GM19324 (cell line): ENCODE measurements at regions not wholly inside any gene's neighbourhood (a gene's known extent, or its start where the extent isn't known, plus 50 kb on each side); places are given as distances from the start of the nearest gene placed in this dataset.
"Not testable (repeated sequence)": the region's sequence is repeated elsewhere in the genome, so short reads cannot be mapped to it uniquely, and the experiment has no call there.

Experiments
- ATAC-seq: cut with Tn5 transposase; IDR thresholded peaks from one replicate; pipeline ENCODE4 v1.9.1; 2021; ENCODE audit warnings: mild to moderate bottlenecking, moderate library complexity; ENCODE audit not compliant: unreplicated experiment, low FRiP score

GRCh38 chr2:138426116-138426515 is 75.5 kb upstream of the SPOPL start:
- not testable (repeated sequence) for ATAC-seq

- no peak for ATAC-seq
Measured at GRCh38 chr2:138428710-138429440, 72.7 kb upstream of the SPOPL start.

- ATAC-seq, result no peak
Measured at GRCh38 chr2:138430181-138430580, 71.4 kb upstream of the SPOPL start.

GRCh38 chr2:138432971-138433370 is 68.6 kb upstream of the SPOPL start:
- ATAC-seq, result no peak

GRCh38 chr2:138433995-138434951 is 67.3 kb upstream of the SPOPL start:
- no peak for ATAC-seq

- no peak for ATAC-seq
Measured at GRCh38 chr2:138435701-138436100, 65.9 kb upstream of the SPOPL start.

- ATAC-seq, result no peak
Measured at GRCh38 chr2:138439733-138440132, 61.8 kb upstream of the SPOPL start.

GRCh38 chr2:138440759-138441158 is 60.8 kb upstream of the SPOPL start:
- no peak for ATAC-seq

- no peak for ATAC-seq
Measured at GRCh38 chr2:138441916-138442315, 59.7 kb upstream of the SPOPL start.

GRCh38 chr2:138444411-138444810 is 57.2 kb upstream of the SPOPL start:
- ATAC-seq, result no peak

- ATAC-seq, result no peak
Measured at GRCh38 chr2:138445227-138445626, 56.3 kb upstream of the SPOPL start.

GRCh38 chr2:138446043-138446442 is 55.5 kb upstream of the SPOPL start:
- ATAC-seq, result no peak

- no peak for ATAC-seq
Measured at GRCh38 chr2:138447889-138448570, 53.5 kb upstream of the SPOPL start.
